GM12878 (cell line): ENCODE measurements at regions not wholly inside any gene's neighbourhood (a gene's known extent, or its start where the extent isn't known, plus 50 kb on each side); places are given as distances from the start of the nearest gene placed in this dataset.

Experiments
- ATAC-seq: fragments of 200-7000 bp; cut with Tn5 transposase; 3 replicates; pipeline ENCODE4 v1.9.1; 2020; ENCODE audit warnings: mild to moderate bottlenecking, moderate library complexity
- BruUV-seq: library from RNA; stranded (reverse); fragments of 400-500 nt; replicated peaks from 2 replicates; lab custom pipeline; 2021; lab: Mats Ljungman, UMichigan
- CTCF ChIA-PET: fragments of 300-600 bp; sonication (Branson Sonifier 250); formaldehyde crosslinking; extraction: SDS; loops from one replicate; lab custom pipeline; 2021; ENCODE audit warnings: inconsistent platforms; lab: Yijun Ruan, JAX
- POLR2A ChIA-PET: fragments of 350-600 bp; formaldehyde crosslinking; extraction: SDS; loops from one replicate; lab custom pipeline; 2021; ENCODE audit warnings: inconsistent platforms; lab: Charles Lee
- RAD21 ChIA-PET: fragments of 300-600 bp; sonication (Branson Sonifier 250); formaldehyde crosslinking; loops from one replicate; lab custom pipeline; 2023; ENCODE audit warnings: antibody characterized with exemption; ENCODE audit not compliant: unreplicated experiment; lab: Charles Lee
- SMC1A ChIA-PET: fragments of 300-600 bp; sonication (Branson Sonifier 250); formaldehyde crosslinking; loops from one replicate; lab custom pipeline; 2023; ENCODE audit not compliant: unreplicated experiment, uncharacterized antibody; lab: Charles Lee
- DNase-seq: peaks from one replicate; pipeline ENCODE4 v3.0.0-alpha.2; 2011; ENCODE audit warnings: low read depth, low spot score
- FAIRE-seq: peaks from 3 replicates; lab custom pipeline; 2011; peaks lifted over from hg19 to GRCh38; lab: Jason Lieb, UNC
- H2AFZ ChIP-seq: 2 replicates; pipeline ENCODE4 v1.6.0; 2011; ENCODE audit warnings: low read depth, low read length, control low read depth; ENCODE audit not compliant: control insufficient read depth
- H3K27ac ChIP-seq: 2 replicates; pipeline ENCODE4 v1.5.1; 2011; ENCODE audit warnings: control low read depth; ENCODE audit not compliant: control insufficient read depth, insufficient read depth
- H3K27me3 ChIP-seq, 2 experiments: replicated peaks in 1 of 2; 2 replicates each; pipeline versions ENCODE4 v1.6.0 to v1.6.1; 2011; ENCODE audit warnings: low read length in 1 of 2; ENCODE audit not compliant: control insufficient read depth in 2 of 2, insufficient read depth in 2 of 2
- H3K36me3 ChIP-seq, 2 experiments: 2 replicates each; pipeline ENCODE4 v1.5.1; 2011; ENCODE audit warnings: low read length in 1 of 2; ENCODE audit not compliant: control insufficient read depth in 2 of 2, insufficient read depth in 2 of 2
- H3K4me1 ChIP-seq: 2 replicates; pipeline ENCODE4 v1.6.1; 2011; ENCODE audit warnings: mild to moderate bottlenecking, low read length, moderate library complexity, mixed read lengths; ENCODE audit not compliant: control insufficient read depth, insufficient read depth
- H3K4me2 ChIP-seq: 2 replicates; pipeline ENCODE4 v1.6.0; 2011; ENCODE audit warnings: control low read depth; ENCODE audit not compliant: control insufficient read depth, insufficient read depth
- H3K4me3 ChIP-seq: fragments of 200-600 bp; sonication (generic); 2 replicates; pipeline ENCODE4 v1.5.1; 2016
- H3K79me2 ChIP-seq: 2 replicates; pipeline ENCODE4 v1.6.0; 2011; ENCODE audit warnings: low read length; ENCODE audit not compliant: control insufficient read depth, insufficient read depth
- H3K9ac ChIP-seq: 2 replicates; pipeline ENCODE4 v1.8.0; 2011; ENCODE audit warnings: low read length, control low read depth, mixed read lengths; ENCODE audit not compliant: control insufficient read depth, insufficient read depth
- H3K9me3 ChIP-seq: replicated peaks from 3 replicates; pipeline ENCODE4 v1.5.1; 2011; ENCODE audit warnings: mild to moderate bottlenecking, low read length; ENCODE audit not compliant: control insufficient read depth, insufficient read depth
- H4K20me1 ChIP-seq: 2 replicates; pipeline ENCODE4 v1.6.0; 2011; ENCODE audit not compliant: control insufficient read depth, insufficient read depth
- ASH2L ChIP-seq: fragments of 300-600, 200-600 bp; sonication (generic); IDR thresholded peaks from 2 replicates; pipeline ENCODE4 v1.6.1; 2017; ENCODE audit warnings: low read depth, mild to moderate bottlenecking, borderline replicate concordance
- CHD2 ChIP-seq: IDR thresholded peaks from 2 replicates; pipeline ENCODE4 v1.6.1; 2011; ENCODE audit warnings: low read depth, low read length, improper control_type of control experiment, borderline replicate concordance
- DPF2 ChIP-seq: fragments of 450-650 bp; IDR thresholded peaks from 2 replicates; pipeline ENCODE4 v1.6.1; 2017; ENCODE audit warnings: mild to moderate bottlenecking
- HDGF ChIP-seq: fragments of 450-650 bp; IDR thresholded peaks from 2 replicates; pipeline ENCODE4 v1.6.1; 2016; ENCODE audit warnings: antibody characterized with exemption
- RAD21 ChIP-seq: IDR thresholded peaks from 2 replicates; pipeline ENCODE4 v1.6.1; 2011; ENCODE audit warnings: mild to moderate bottlenecking, low read depth, low read length, moderate library complexity; ENCODE audit not compliant: insufficient read depth
- SMAD5 ChIP-seq: IDR thresholded peaks from 2 replicates; pipeline ENCODE4 v1.6.1; 2016; ENCODE audit warnings: antibody characterized with exemption, low read depth
- SMARCA5 ChIP-seq: fragments of 450-650 bp; IDR thresholded peaks from 2 replicates; pipeline ENCODE4 v1.6.1; 2017; ENCODE audit warnings: mild to moderate bottlenecking
- SUZ12 ChIP-seq: fragments of 200-600 bp; sonication (generic); IDR thresholded peaks from one replicate; pipeline ENCODE4 v1.6.1; 2018; ENCODE audit warnings: antibody characterized with exemption, mild to moderate bottlenecking; ENCODE audit not compliant: unreplicated experiment
- WRNIP1 ChIP-seq: IDR thresholded peaks from 2 replicates; pipeline ENCODE4 v1.6.1; 2011; ENCODE audit warnings: low read depth, low read length, improper control_type of control experiment, borderline replicate concordance
- ZNF384 ChIP-seq: IDR thresholded peaks from 2 replicates; pipeline ENCODE4 v1.6.1; 2012; ENCODE audit warnings: low read depth, mild to moderate bottlenecking, low read length, improper control_type of control experiment, borderline replicate concordance
- WGBS: methylation state at CpG from one replicate; pipeline ENCODE4 v1.1.6; 2016; ENCODE audit warnings: low lambda C conversion rate; ENCODE audit not compliant: insufficient replicate concordance, insufficient coverage; ENCODE audit errors: missing lambda C conversion rate; 5-methylcytosine and 5-hydroxymethylcytosine counted together
- in situ Hi-C: fragments of 300-500 bp; cut with MboI; formaldehyde crosslinking; loops from 9 replicates; pipeline ENCODE4 v1.14.3; 2018; ENCODE audit warnings: mixed read lengths
- intact Hi-C: fragments of 100-400 bp; cut with micrococcal nuclease; formaldehyde crosslinking; loops from one replicate; pipeline ENCODE4 v1.14.2; 2022; ENCODE audit not compliant: unreplicated experiment

DNA sequence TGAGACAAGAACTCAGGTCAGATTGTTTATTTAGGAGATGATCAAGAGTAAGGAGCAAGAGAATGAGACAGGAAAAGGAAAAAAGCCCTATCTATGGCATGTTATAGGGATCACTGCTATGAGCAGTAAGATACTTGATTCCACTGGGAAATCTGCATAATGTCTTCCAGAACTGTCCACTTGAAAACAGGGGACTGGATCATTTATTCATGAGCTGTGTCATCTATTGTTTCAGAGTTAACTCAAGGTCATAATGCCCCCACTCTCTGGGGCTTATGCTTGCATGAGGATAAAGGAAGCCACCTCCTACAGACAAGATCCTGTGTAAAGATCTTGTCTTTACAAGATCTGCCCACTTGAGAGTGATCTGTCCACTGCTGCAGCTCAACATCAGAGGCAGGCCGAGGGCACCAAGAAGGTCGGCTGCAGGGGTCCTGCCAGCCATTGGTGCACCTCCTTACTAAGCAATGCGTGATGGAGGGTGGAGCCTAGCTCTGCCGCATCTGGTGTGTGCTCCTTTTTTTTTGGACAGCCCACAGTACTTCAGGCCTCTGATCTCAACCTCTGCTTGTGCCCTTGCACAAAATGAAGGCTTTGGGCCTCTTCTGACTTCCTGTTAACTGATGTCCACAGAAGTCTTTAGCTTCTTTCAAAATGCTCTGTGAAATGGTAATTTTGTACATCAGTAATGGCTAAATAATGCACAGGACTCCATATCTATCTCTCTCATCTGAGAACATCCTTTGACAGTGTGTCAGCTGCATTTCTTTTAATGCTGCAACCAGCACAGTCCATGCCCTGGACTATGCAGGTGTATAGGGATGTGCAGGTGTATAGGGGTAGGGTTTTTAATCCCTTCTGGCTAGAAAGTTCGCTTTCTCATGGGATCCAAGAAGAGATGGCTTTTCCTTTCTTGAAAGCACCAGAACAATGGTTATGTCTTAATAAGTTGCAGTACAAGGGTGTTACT lies 95.9 kb upstream of the TRPC3 start:
- Histone ChIP-seq H4K20me1 (no peaks in the 10 kb centered on the region), H2AFZ (no peak overlapping the region), H3K27ac (no peak overlapping the region), H3K79me2 (no peaks in the 10 kb centered on the region), H3K36me3 (no peaks in the 10 kb centered on the region), H3K9ac (no peak overlapping the region), H3K4me2 (no peak overlapping the region), H3K4me3 (no peak overlapping the region), H3K27me3 (no peaks in the 10 kb centered on the region), H3K9me3 (no peaks in the 10 kb centered on the region), H3K4me1 (no peaks in the 10 kb centered on the region)
- BruUV-seq = no TSS peak
- ChIA-PET POLR2A (no interaction called here), CTCF (no interaction called here), RAD21 (no interaction called here), SMC1A (interaction anchor here (0.5 kb wide), 1 partner anchor 1277 kb away, joined by 3 read pairs; no protein-coding TSS in a partner anchor)
- no peak for ATAC-seq
- DNase-seq = no peak
- WGBS = 28% methylated on average over 5 of the region's 5 CpGs
- TF ChIP-seq DPF2 (no peak), RAD21 (no peak), ASH2L (no peak), SMARCA5 (no peak), SMAD5 (no peak), CHD2 (no peak), WRNIP1 (no peak), SUZ12 (no peak), ZNF384 (no peak), HDGF (no peak)
- FAIRE-seq = no peak
- intact Hi-C loops (no loop called here), in situ Hi-C loops (no loop called here)
